Panc1 (cell line): ENCODE measurements at regions not wholly inside any gene's neighbourhood (a gene's known extent, or its start where the extent isn't known, plus 50 kb on each side); places are given as distances from the start of the nearest gene placed in this dataset.

ENCODE experiments used
- POLR2AphosphoS5 ChIP-seq: IDR thresholded peaks from 2 replicates; pipeline ENCODE4 v1.6.1; 2012; ENCODE audit warnings: mild to moderate bottlenecking, low read depth, low read length, moderate library complexity
- TF ChIP-seq, protein P1 (sequence below): fragments of 450-650 bp; IDR thresholded peaks from 2 replicates; pipeline ENCODE4 v1.5.1; 2017; ENCODE audit warnings: mild to moderate bottlenecking

GRCh38 chrX:13373027-13373426, 53.2 kb upstream of the ATXN3L start:
- TF ChIP-seq, protein P1, sequence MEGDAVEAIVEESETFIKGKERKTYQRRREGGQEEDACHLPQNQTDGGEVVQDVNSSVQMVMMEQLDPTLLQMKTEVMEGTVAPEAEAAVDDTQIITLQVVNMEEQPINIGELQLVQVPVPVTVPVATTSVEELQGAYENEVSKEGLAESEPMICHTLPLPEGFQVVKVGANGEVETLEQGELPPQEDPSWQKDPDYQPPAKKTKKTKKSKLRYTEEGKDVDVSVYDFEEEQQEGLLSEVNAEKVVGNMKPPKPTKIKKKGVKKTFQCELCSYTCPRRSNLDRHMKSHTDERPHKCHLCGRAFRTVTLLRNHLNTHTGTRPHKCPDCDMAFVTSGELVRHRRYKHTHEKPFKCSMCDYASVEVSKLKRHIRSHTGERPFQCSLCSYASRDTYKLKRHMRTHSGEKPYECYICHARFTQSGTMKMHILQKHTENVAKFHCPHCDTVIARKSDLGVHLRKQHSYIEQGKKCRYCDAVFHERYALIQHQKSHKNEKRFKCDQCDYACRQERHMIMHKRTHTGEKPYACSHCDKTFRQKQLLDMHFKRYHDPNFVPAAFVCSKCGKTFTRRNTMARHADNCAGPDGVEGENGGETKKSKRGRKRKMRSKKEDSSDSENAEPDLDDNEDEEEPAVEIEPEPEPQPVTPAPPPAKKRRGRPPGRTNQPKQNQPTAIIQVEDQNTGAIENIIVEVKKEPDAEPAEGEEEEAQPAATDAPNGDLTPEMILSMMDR, result no peak
- TF ChIP-seq POLR2AphosphoS5, result no peak
